Heart left ventricle (tissue), 13 donors: ENCODE measurements at regions not wholly inside any gene's neighbourhood (a gene's known extent, or its start where the extent isn't known, plus 50 kb on each side); places are given as distances from the start of the nearest gene placed in this dataset.

Source experiments
- CTCF ChIP-seq, 12 donors: fragments of 200-600 bp; sonication (generic) in 4 of 12; IDR thresholded peaks; one replicate each; pipeline versions ENCODE4 v1.5.0 to v1.8.0; 2018 to 2022; ENCODE audit warnings: antibody characterized with exemption in 12 of 12, mild to moderate bottlenecking in 5 of 12
- POLR2A ChIP-seq, 2 donors: fragments of 450-650 bp; IDR thresholded peaks; one replicate each; pipeline ENCODE4 v1.6.1; 2017; ENCODE audit warnings: antibody characterized with exemption in 2 of 2, mild to moderate bottlenecking in 2 of 2, moderate library complexity in 2 of 2
- donor health status: ischemic (EF 13 %, LVEDD 7.1; RV severe dilation, severe dysfunction).
- donor health status: DM: no; HTN: yes; CAD: no.
- donor health status: DM: no; HTN: no; CAD: no.
- donor health status: ischemic (EF 25% LVEDD 6.9; RV normal size, moderate dysfunction).
- donor health status: ischemic (EF 25% LVEDD 5.7; RV mildly dilated, moderate dysfunction).
- donor health status: ischemic (EF 35%, LVEDD 5.7; RV mildly dilated, moderate dysfunction).
- donor health status: nonischemic (EF 11% LVEDD 7.7; RV severe dilation, severe dysfunction).
- donor health status: DM: yes; HTN: yes; CAD: no.
- donor health status: PGD.
- donor health status: ischemic (EF 29% LVEDD 5.4; RV normal size, mild dysfunction).
- donor health status: nonischemic (EF 23%, LVEDD 6.1; RV moderate dilation, normal function).

- TF ChIP-seq POLR2A (IDR thresholded peaks at IDR 0.05) (no peak), CTCF (IDR thresholded peaks at IDR 0.05) (no peak)
Measured at GRCh38 chr6:11415557-11415956, 122.0 kb upstream of the TMEM170B start.
